GM12875 (cell line): ENCODE measurements at regions not wholly inside any gene's neighbourhood (a gene's known extent, or its start where the extent isn't known, plus 50 kb on each side); places are given as distances from the start of the nearest gene placed in this dataset.

Experiments used
- H3K4me3 ChIP-seq: one replicate; pipeline ENCODE4 v1.5.1; 2011; ENCODE audit warnings: low read depth, low read length, control low read depth
- CTCF ChIP-seq: IDR thresholded peaks from 2 replicates; pipeline ENCODE4 v1.5.1; 2011; ENCODE audit warnings: low read depth, mild to moderate bottlenecking, control low read depth, inconsistent platforms, low read length, moderate library complexity, borderline replicate concordance; ENCODE audit not compliant: insufficient read depth

- TF ChIP-seq CTCF: no peak
- no peak overlapping the region for H3K4me3 ChIP-seq
These were observed 422.7 kb downstream of the SIPA1L2 start for GRCh38 chr1:232207073-232207866.

GRCh38 chr1:232204269-232204668, 425.7 kb downstream of the SIPA1L2 start:
- H3K4me3 ChIP-seq: no peak overlapping the region
- no peak for TF ChIP-seq CTCF

GRCh38 chr1:232201024-232201423, 428.9 kb downstream of the SIPA1L2 start:
- no peak for TF ChIP-seq CTCF
- no peak overlapping the region for H3K4me3 ChIP-seq

DNA sequence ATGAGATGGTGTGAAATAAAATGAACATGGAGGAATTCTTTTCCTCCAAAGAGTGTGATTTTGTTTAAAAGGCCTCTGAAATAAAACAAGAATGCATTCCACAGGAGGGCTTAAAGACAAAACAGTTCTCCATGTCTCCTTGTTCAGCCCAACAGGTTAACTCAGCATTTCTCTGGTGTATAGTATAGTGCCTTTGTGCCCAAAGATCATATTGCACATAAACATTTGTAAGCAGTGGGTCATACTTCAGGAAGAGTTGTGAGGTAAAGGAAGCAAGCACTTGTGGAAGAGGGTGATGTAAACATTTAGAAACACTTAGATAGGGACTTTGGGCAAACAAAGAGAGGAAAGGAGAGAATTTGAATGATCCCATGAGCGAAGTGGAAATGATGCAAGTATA, 433.9 kb downstream of the SIPA1L2 start:
- no peak for TF ChIP-seq CTCF
- H3K4me3 ChIP-seq: no peak overlapping the region

- TF ChIP-seq CTCF: no peak
- no peak overlapping the region for H3K4me3 ChIP-seq
These were observed 435.5 kb downstream of the SIPA1L2 start for GRCh38 chr1:232194424-232194823.

DNA sequence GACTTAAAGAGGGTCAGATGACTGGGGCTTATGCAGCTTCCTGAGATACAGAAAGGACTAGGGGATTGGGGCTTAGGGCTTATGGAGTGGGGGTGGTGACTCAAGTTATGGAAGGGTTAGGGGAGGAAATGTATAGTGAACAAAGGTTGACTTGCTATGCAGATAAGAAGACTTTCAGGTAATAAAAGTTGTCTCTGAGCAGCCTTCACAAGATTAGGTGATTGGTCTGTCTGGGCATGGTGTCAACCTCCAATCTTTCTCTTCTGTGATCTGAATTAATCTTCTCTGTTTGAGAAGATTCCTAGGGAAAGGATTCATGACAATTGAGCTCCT, 436.5 kb downstream of the SIPA1L2 start:
- TF ChIP-seq CTCF: no peak

DNA sequence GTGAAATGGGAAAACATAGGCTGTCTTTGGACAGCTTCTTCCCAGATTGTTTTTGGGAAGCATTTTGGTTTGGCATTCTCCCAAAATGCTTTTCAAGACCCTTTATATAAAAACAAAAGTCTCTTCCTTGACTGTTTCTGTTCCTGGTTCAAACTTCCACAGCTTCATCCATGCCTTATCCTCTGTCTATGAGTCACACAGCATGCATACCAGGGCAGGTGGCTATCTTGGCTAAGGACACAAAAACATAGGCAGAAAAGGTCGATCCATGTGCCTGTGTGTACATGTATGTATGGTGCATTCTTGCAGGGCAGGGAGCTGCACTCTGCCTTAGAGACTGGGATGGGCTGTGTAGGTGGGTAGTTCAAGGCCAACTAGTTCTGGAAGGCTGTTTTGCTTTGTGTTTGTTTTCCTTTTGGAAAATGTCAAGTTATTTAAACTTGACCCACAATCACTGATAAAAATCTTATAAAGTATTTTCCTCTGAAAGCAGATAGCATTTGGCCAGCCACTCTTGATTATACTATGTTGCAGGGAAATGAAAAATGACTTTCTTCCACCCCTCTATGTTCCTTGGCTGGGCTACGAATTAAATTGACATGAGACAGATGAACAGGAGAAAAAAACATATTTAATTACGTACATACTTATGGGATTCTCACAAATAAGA, 437.0 kb downstream of the SIPA1L2 start:
- no peak for TF ChIP-seq CTCF

More for the DNA sequence above, 436.5 kb downstream of the SIPA1L2 start:
- no peak overlapping the region for H3K4me3 ChIP-seq

More for the DNA sequence above, 437.0 kb downstream of the SIPA1L2 start:
- H3K4me3 ChIP-seq: no peak overlapping the region
